GM18909 (cell line): ENCODE measurements at regions not wholly inside any gene's neighbourhood (a gene's known extent, or its start where the extent isn't known, plus 50 kb on each side); places are given as distances from the start of the nearest gene placed in this dataset.

Source experiments
- ATAC-seq: cut with Tn5 transposase; IDR thresholded peaks from one replicate; pipeline ENCODE4 v1.9.1; 2021; ENCODE audit warnings: mild to moderate bottlenecking; ENCODE audit not compliant: unreplicated experiment, poor library complexity

DNA sequence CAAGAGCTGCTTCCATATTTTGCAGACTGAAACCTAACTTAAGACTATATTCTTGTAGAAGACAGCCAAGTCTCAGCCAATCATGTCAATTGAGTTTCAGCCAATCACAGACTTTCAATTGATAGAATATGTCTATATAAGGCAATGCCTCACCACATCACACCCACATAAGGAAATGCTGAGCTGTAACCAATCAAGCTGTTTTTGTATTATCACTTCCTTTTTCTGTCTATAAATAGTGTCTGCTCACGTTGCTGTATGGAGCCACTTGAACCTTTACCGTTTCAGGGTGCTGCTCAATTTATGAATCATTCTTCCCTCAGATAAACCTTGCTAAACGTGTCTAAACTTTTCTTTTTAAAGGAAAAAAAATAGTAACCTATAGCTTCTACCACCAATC is 1554.4 kb upstream of the LRRTM1 start:
- no peak for ATAC-seq

DNA sequence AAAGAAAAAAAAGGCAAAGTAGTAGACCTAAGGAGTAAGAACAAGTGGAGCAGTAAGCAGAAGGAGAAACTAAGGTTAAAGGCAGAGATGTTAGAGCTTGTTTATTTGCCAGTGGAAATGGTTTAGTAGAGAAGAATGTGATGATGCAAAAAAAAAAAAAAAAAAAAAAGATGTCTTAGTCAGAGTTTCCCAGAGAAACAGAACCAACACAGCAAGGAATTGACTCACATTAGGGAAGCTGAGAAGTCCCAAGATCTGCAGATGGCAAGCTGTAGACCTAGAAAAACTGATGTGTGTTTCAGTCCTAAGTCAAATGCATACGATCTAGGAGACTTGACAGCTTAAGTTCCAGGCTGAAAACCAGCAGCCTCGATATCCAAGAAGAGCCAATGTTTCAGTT is 1548.8 kb upstream of the LRRTM1 start:
- ATAC-seq, result no peak

DNA sequence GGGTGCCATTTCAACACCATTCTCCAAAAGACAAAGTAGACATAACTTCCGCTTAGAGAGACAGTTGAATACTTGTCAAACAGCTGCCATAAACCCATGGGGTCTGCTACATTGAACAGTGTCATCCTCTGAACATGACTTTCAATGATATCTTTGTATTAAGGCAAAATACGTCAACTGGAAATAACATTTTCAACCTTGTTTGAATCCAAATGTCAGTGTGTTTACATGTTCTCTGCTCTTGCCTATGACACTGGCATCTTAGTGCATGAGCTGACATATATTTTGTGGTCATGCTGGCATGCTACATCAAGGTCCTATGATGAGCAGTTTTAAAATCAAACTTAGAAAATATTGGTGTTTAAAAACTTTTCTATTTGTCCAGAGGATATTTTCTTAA is 1548.1 kb upstream of the LRRTM1 start:
- no peak for ATAC-seq

DNA sequence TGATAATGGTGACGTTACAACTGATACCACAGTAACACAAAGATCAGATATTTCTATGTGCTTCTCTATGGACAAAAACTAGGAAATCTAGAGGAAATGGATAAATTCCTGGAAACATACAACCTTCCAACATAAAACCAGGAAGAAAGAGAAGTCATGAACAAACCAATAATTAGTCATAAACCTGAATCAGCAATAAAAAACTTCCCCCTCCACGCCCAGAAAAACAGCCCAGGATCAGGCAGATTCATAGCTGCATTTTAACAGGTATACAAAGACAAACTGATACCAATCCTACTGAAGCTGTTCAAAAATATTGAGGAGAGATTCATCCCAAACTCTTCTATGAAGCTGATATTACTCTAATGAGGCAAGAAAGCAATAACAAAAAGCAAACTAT is 1535.2 kb upstream of the LRRTM1 start:
- ATAC-seq, result no peak

DNA sequence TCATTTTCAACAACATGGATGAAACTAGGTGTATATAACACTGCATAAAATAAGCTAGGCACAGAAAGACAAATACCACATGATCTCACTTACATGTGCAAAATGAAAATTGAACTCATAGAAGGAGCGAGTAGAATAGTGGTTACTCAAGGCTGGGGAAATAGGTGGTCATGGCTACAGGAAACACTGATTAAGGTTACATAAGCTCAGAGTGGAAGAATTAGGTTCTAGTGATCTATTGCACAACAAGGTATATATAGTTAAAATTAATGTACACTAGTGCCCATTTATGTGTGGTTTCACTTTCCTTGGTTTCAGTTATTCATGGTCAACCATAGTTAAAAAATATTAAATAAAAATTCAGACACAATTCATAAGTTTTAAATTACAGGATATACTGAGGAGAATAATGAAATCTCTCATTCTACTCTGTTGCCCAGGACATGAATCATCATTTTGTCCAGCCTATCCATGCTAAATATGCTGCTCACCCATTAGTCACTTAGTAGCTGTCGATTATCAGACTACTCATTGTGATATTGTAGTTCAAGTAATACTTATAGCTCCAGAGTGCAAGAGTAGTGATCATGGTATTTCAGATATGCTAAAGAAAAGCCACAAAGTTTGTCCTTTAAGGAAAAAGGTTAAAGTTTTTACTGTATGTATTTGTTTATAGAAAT is 1530.9 kb upstream of the LRRTM1 start:
- no peak for ATAC-seq

DNA sequence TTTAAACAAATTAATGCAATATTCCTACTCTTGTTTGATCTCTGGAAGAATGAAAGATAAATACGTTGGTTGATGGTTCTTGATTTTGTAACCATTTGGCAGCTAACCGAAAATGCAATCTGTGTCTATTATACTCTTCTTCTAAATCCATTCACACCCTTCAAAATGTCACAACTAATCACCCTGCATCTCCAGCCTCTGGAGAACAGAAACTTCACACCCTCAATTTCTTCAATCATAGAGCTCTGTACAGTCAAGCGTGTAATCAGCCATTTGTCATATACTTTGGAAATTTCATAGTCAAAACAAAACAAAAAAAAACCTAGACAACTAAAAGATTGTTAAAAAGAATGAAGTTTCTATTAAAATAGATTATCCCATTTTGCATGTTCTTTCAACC is 1482.3 kb upstream of the LRRTM1 start:
- no peak for ATAC-seq

DNA sequence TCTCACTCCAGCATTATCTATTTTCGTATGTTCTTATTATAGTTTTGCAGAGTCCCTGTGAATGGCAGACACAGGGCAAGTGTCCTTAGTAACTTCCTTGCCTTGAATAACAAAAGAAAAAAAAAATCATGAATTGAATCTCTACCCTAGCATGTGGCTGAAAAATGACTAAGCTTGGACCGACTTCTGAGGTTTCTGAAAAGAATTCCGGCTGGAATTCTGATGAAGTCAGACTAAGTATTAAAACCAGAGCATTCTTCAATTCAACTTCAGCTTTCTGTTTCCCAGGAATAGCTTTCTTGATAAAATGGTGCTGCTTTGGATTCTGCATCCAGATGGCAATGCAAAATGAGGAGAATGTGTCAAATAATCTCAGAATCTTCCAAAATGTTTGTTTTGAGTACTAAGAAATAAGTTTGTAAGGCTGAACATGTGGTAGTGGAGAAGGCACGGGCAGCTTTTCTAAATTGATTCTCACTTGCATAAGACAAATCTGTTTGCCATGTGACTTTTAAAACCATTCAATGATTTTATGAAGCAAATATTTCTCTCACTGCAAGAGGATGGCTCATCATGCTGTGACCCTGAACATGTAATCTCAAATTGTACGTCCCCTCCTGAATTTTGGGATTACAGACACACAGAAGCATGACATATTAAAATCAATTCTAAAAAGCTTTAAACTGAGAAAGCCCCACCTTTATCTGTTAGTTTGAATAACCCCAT is 1462.8 kb upstream of the LRRTM1 start:
- no peak for ATAC-seq

DNA sequence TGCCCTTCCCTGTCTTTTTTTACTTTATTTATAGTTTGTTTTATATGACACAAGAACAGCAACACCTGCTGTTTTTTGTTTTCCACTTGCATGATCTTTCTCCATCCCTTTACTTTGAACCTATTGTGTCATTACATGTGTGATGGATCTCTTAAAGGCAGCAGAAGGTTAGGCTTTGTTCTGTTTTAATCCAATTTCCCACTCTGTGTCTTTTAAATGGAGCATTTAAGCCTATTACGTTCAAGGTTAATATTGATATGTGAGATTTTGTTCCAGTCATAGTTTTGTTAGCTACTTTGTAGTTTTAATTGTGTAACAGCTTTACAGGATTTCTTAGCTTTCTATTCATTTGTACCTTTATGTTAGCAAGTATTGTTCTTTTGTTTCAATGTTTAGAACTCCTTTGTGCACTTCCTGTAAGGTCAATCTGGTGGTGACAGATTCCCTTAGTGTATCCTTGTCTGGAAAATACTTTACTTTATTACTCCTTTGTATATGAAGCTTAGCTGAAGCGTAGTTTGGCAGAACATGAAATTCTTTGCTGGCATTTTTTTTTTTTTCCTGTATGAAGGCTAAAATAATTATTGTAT is 1443.0 kb upstream of the LRRTM1 start:
- ATAC-seq, result no peak

DNA sequence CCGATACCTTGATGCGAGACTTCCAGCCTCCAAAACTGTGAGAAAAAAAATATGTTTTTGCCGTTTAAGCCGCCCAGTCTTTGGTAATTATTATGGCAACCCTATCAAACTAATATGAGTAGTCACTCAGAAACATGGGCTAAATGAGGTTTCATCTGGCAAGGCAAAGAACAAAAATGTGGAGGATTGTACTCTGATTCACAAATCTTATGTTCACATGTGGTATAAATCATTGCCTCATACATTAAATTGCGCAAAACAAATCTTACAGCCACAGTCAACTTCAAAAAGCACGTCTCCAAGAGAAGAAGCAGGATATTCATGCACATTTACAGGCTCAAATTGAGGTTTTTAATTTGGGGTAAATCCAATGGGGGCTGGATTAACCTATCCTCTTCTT is 1435.4 kb upstream of the LRRTM1 start:
- no peak for ATAC-seq

DNA sequence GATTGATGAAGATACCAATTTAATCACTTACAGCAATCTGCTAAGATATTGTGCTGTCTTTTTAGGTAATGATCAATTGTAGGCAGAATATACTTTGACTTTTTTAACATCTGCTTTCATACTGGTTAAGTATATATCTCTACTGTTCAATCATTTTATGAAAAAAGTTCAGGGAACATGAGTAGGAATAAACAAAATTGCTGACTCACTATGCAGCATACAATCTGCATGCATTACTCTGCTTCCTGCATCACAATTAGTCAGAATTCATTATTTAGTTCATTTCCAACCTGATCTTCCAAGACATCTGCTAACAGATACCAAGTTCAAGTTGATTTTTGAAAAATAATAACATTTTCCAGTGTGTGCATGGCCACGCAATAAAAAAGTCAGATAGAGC is 1430.4 kb upstream of the LRRTM1 start:
- no peak for ATAC-seq

DNA sequence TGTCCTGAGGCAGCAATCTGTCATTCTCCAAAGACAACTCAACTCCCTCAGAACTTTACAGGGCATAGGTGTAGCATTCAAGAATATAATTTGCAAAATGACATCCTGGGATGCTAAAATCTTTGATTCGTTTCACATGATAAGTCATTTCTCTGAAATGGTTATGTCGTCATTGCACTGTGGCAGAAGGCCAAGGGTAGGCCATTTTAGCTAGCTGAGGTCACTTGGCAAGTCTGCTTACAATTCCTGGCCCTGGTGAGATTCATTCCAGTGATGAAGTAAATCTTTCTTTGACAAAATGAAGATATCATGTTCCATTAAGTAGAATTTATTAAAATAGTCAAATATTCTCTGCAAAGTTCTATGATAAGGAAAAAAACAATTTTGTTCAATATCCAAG is 1410.3 kb upstream of the LRRTM1 start:
- no peak for ATAC-seq

DNA sequence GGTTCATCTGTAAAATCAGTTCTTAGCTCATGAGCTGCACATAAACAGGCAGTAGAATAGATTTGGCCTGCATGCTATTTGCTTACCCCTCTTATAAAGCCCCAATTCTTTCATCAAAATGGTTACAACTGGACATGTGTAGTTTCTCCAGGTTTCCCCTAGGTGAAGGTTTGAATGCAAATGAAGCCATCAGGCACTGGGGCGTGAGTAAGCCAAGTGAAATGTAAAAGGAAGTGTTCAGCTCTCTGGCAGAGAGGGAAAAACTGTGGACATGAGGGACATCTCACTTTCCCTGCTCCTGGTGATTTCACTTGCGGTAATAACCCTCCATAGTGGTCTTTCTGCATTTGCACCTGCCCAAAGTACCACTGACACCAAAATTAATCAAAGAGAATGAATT is 1402.3 kb upstream of the LRRTM1 start:
- no peak for ATAC-seq

DNA sequence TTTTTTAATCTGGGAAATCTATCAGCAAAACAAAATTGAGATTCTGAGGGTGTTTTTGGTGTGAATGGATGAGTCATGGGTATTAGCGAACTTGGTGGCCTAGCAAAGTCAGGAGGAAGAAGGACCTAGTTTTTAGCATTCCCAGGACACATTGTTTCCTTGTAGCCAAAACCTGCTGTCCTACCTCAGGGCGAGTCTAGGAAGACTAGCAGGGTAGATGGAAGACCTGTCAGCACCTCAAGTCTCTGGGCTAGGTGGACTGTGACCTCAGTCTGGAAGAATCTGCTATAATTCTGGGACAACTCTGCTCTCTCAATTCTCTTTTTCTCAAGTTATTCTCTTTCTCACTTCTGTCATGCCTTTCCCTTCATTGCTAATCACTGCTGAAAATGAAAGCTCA is 1399.3 kb upstream of the LRRTM1 start:
- ATAC-seq, result no peak

DNA sequence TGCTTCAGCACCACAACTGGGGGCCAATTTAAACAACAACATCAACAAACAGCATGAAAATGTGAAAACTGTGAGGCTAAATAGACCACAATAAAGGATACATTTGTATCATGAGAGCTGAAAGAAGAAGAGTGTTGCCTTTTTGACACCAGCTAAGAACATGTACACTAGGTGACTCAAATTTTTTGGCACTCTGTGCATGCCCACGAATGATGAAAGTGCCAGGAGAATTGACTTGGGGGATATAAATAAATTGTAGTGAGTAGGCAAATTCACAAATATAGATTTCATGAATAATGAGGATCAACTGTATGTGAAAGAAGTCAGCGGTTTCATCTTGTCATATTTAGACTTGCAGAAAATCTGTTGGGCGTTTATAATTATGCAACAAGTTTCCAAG is 1388.0 kb upstream of the LRRTM1 start:
- no peak for ATAC-seq

DNA sequence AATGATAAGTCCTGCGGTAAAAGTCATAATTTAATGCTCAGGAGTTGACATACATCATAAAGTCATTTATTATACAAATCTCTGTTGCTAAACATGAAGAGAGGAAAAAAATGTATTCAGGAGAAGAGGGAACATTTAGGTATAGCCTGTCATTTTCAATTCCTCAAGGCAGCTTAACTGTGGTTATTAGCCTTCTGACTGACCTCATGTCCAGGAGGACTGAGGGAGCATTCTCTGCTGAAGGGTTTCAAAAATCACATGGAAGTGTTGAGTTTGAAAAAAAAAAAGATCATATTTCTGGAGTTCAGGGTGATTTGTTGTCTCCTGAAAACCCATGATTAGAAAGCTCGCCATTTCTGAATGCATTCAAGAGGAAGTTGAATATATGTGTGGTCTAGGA is 1371.1 kb upstream of the LRRTM1 start:
- no peak for ATAC-seq

DNA sequence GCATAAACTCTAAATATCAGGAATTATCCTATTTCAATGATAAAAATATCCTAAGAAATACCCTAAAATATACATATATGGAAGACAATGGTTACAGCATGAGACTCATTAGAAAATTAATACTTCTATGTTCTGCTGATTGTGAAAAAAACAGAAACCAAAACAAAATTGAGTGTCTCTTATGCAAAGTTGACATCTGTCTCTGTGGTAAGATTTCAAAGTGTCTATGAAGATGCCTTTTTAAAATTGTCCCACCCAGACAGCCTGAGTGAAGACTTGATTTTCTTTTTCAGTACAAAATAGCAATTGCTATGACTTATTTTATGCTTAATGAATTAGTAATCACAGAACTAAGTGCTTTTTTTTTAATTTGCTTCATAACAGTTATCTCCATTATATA is 1368.4 kb upstream of the LRRTM1 start:
- ATAC-seq, result no peak

DNA sequence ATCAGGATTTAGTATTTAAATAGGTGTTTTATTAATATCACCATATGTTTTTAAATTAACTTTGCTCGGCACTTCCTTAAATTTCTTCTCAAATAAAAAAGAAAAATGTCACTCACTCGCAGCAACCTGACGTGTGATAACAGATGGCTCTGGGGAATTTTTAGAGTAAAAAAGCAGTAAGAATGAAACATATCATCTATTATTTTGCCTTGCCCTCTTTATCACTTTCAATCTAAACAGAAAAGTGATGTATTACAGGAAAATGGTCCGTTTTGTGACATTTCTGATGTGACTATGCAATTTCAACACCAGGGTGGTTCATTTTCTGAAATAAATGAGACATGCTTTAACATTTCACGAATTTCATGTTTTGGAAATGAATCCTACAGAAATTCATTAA is 1368.0 kb upstream of the LRRTM1 start:
- no peak for ATAC-seq

DNA sequence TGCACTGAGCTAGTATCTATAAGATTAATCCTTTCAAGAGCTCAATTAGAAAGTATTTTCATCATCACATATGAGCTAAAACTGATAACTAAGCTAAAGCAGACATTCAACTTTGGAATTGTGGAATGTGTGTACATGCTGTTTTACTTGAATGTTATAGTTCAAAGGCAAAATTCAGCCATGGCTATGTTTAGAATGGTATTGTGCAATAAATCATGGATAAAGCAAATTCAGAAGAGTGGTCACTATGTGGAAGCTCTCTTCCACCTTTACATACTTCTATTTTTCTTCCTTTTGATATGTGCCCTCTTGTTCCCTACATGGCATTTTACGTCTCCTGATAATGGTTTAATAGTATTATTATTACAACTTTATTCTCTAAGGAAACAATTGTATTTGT is 1366.3 kb upstream of the LRRTM1 start:
- ATAC-seq, result no peak

DNA sequence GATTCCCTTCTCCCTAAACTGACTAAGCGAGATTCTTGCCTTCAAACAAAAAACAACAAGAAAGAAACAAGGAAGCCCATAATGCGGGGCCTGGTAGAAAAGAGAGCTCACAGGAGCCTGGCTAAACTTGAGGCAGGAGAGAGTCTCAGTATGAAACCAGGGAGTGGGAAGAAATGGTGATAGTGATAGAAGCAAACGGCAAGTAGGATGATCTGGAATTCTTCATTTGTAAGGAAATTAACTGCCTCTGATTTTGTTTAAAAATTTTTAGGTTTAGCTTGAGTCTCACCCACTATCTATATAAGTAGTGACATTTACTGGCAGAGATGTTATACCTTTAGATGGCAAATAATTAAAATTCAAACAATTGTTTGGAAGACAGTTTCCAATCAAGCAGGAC is 1356.5 kb upstream of the LRRTM1 start:
- no peak for ATAC-seq

DNA sequence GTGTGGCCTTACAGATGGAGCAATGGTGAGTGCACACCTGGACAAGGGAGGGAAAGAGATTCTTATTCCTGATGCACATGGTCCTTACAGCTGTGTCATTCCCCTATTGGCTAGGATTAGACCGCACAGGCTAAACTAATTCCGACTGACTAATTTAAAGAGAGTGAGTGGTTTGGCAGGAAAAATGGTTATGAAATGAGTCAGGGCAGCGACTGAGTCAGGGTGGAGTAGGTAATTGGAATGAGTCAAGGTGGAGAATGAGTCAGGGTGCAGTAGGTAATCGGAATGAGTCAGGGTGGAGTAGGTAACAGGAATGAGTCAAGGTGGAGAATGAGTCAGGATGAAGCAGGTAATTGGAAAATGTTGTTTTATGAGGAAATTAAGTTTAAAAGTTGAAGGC is 1353.7 kb upstream of the LRRTM1 start:
- ATAC-seq, result no peak

DNA sequence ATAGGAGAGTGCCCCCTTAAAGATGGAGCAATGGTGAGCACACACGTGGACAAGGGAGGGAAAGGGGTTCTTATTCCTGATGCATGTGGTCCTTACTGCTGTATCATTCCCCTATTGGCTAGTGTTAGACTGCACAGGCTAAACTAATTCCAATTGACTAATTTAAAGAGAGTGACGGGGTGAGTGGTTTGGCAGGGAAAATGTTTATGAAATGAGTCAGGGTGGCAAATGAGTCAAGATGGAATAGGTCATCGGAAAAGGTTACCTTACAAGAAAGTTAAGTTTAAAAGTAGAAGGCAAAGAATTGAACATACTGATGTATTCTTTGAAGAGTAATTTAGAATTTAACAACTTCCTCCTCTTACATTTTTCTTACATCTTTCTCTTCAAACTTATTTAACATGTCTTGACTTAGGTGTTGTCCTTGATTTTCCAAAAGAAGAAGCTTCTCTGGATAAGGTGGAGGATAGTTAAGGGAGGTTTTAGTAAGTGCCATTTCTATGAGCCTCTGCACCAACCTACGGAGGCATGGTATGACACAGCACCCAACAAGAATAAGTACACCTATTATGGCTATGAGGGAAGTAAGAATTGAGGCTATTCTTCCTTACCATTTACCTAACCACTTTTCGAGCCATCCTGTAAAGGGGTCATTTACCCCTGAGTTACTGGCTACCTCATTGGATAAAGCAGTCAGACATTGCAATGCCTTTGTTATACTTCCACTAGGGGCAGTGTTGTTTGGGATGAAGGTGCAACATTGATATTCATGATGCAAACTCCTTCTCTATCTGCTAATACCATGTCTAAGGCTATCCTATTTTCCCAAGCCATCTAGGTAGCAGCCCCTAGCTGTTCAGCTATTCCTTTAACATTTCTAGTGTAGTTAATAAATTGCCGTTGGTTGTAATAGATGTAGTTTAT is 1345.8 kb upstream of the LRRTM1 start:
- no peak for ATAC-seq
